ENCODE measurements at regions not wholly inside any gene's neighbourhood (a gene's known extent, or its start where the extent isn't known, plus 50 kb on each side); places are given as distances from the start of the nearest gene placed in this dataset.

- no peak for DNase-seq (ENCODE audit: low read depth)
Measured at GRCh38 chr9:110143485-110143884, 64.5 kb downstream of the C9orf152 start.

- no peak for DNase-seq (ENCODE audit: low read depth)
Measured at GRCh38 chr9:110143950-110144545, 63.9 kb downstream of the C9orf152 start.

GRCh38 chr9:110146373-110146772 lies 61.6 kb downstream of the C9orf152 start:
- no peak for DNase-seq (ENCODE audit: low read depth)

- no peak for DNase-seq (ENCODE audit: low read depth)
Measured at GRCh38 chr9:110148384-110148783, 59.6 kb downstream of the C9orf152 start.

- DNase-seq (ENCODE audit: low read depth), result no peak
Measured at GRCh38 chr9:110148891-110149290, 59.1 kb downstream of the C9orf152 start.
